ENCODE measurements at regions not wholly inside any gene's neighbourhood (a gene's known extent, or its start where the extent isn't known, plus 50 kb on each side); places are given as distances from the start of the nearest gene placed in this dataset.

GRCh38 chr7:46220066-46220630, 299.1 kb upstream of the IGFBP3 start:
- Histone ChIP-seq H3K4me2 (ENCODE audit: low read length) (no peak overlapping the region), H3K27me3 (ENCODE audit: insufficient read depth, low read length) (no peaks in the 10 kb centered on the region), H3K9me2 (ENCODE audit: insufficient read depth) (no peaks in the 10 kb centered on the region), H3K4me1 (ENCODE audit: control insufficient read depth in 1 of 2, insufficient read depth in 2 of 2, low read length in 2 of 2) (no peaks in the 10 kb centered on the region), H3K9ac (ENCODE audit: low read length) (no peak overlapping the region), H4K20me1 (ENCODE audit: insufficient read depth) (no peaks in the 10 kb centered on the region), H3K9me3 (ENCODE audit: control insufficient read depth in 1 of 2, insufficient read depth in 1 of 2, low read depth in 1 of 2, low read length in 2 of 2) (no peaks in the 10 kb centered on the region), H2AFZ (ENCODE audit: low read depth, low read length, poor library complexity, severe bottlenecking) (no peak overlapping the region), H3K36me3 (ENCODE audit: control insufficient read depth in 1 of 2, insufficient read depth in 2 of 2, low read length in 2 of 2) (no peaks in the 10 kb centered on the region), H3K27ac (ENCODE audit: low read depth, low read length) (no peak overlapping the region), H3K79me2 (ENCODE audit: insufficient read depth, low read length) (no peaks in the 10 kb centered on the region), H3K4me3 (replicated peaks in 1 of 2; ENCODE audit: low read depth in 1 of 2, low read length in 2 of 2) (no peak overlapping the region)
- ChIA-PET CTCF (no interaction called here), POLR2A (no interaction called here), RAD21 (ENCODE audit: low non-redundant PET in 1 of 2, low total read pairs in 2 of 2, uncharacterized antibody in 2 of 2, unreplicated experiment in 2 of 2) (no interaction called here)
- ATAC-seq (no peak), DNase-seq (ENCODE audit: low read depth, low spot score) (no peak)
- no TSS peak for BruUV-seq (replicated peaks)
- intact Hi-C loops (cut with micrococcal nuclease): no loop called here
- no peak for TF ChIP-seq SP1 (IDR thresholded peaks at IDR 0.05; ENCODE audit: low read depth)
- TF ChIP-seq FOSL1 (IDR thresholded peaks at IDR 0.05; ENCODE audit: low read depth): no peak
- TF ChIP-seq CBX3 (IDR thresholded peaks at IDR 0.05; ENCODE audit: low read depth): no peak
- no peak for TF ChIP-seq TCF7L2 (IDR thresholded peaks at IDR 0.05; ENCODE audit: borderline replicate concordance, extremely low read depth, insufficient read depth, insufficient read length)
- no peak for TF ChIP-seq POLR2A (IDR thresholded peaks at IDR 0.05; ENCODE audit: borderline replicate concordance, extremely low read depth, insufficient read depth, insufficient read length)
- TF ChIP-seq YY1 (IDR thresholded peaks at IDR 0.05; ENCODE audit: extremely low read depth, insufficient replicate concordance, low read depth, low read length): no peak
- TF ChIP-seq, protein P1, sequence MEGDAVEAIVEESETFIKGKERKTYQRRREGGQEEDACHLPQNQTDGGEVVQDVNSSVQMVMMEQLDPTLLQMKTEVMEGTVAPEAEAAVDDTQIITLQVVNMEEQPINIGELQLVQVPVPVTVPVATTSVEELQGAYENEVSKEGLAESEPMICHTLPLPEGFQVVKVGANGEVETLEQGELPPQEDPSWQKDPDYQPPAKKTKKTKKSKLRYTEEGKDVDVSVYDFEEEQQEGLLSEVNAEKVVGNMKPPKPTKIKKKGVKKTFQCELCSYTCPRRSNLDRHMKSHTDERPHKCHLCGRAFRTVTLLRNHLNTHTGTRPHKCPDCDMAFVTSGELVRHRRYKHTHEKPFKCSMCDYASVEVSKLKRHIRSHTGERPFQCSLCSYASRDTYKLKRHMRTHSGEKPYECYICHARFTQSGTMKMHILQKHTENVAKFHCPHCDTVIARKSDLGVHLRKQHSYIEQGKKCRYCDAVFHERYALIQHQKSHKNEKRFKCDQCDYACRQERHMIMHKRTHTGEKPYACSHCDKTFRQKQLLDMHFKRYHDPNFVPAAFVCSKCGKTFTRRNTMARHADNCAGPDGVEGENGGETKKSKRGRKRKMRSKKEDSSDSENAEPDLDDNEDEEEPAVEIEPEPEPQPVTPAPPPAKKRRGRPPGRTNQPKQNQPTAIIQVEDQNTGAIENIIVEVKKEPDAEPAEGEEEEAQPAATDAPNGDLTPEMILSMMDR (IDR thresholded peaks at IDR 0.05 in 2 of 3, conservative IDR thresholded peaks at IDR 0.05 in 1 of 3; ENCODE audit: borderline replicate concordance in 1 of 3, insufficient read depth in 1 of 3, low read depth in 2 of 3, low read length in 2 of 3): no peak
- TF ChIP-seq POLR2AphosphoS5 (IDR thresholded peaks at IDR 0.05; ENCODE audit: low read depth, low read length): no peak
- TF ChIP-seq RAD21 (IDR thresholded peaks at IDR 0.05; ENCODE audit: low read depth): no peak
- no peak for TF ChIP-seq JUND (IDR thresholded peaks at IDR 0.05)
- no peak for TF ChIP-seq ZNF274 (IDR thresholded peaks at IDR 0.05; ENCODE audit: low read depth, low read length)
- no peak for TF ChIP-seq ELF1 (IDR thresholded peaks at IDR 0.05; ENCODE audit: borderline replicate concordance, low read depth)
- TF ChIP-seq EGR1 (IDR thresholded peaks at IDR 0.05; ENCODE audit: low read depth): no peak
- no peak for TF ChIP-seq ATF3 (IDR thresholded peaks at IDR 0.05)
